D721Med (cell line): ENCODE measurements at regions not wholly inside any gene's neighbourhood (a gene's known extent, or its start where the extent isn't known, plus 50 kb on each side); places are given as distances from the start of the nearest gene placed in this dataset.

Experiments
- DNase-seq: peaks from one replicate; pipeline ENCODE4 v3.0.0; 2011; ENCODE audit warnings: low spot score; ENCODE audit not compliant: insufficient read length
- FAIRE-seq: peaks from 2 replicates; lab custom pipeline; 2011; peaks lifted over from hg19 to GRCh38; lab: Jason Lieb, UNC
- TF ChIP-seq, protein P1 (sequence below): IDR thresholded peaks from 2 replicates; pipeline ENCODE4 v1.5.1; 2012; ENCODE audit warnings: mild to moderate bottlenecking, control low read depth; ENCODE audit not compliant: insufficient read depth; ENCODE audit errors: missing control alignments

DNA sequence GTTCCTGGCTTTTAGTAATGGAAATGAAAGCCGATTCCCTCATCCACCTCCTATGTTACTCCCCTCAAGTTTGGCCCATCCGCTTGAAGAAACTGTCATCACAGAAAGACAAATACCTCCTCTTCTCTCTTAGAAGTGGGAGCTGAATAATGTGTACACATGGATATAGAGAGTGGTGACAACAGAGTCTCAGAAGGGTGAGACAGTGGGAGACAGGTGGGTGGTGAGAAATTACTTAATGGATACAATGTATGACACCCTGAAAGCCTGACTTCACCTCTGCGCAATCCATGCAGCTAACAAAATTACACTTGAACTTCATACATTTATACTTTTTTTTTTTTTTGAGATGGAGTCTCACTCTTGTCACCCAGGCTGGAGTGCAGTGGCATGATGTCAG is 217.5 kb downstream of the SKIDA1 start:
- TF ChIP-seq, protein P1, sequence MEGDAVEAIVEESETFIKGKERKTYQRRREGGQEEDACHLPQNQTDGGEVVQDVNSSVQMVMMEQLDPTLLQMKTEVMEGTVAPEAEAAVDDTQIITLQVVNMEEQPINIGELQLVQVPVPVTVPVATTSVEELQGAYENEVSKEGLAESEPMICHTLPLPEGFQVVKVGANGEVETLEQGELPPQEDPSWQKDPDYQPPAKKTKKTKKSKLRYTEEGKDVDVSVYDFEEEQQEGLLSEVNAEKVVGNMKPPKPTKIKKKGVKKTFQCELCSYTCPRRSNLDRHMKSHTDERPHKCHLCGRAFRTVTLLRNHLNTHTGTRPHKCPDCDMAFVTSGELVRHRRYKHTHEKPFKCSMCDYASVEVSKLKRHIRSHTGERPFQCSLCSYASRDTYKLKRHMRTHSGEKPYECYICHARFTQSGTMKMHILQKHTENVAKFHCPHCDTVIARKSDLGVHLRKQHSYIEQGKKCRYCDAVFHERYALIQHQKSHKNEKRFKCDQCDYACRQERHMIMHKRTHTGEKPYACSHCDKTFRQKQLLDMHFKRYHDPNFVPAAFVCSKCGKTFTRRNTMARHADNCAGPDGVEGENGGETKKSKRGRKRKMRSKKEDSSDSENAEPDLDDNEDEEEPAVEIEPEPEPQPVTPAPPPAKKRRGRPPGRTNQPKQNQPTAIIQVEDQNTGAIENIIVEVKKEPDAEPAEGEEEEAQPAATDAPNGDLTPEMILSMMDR = no peak
- no peak for FAIRE-seq

DNA sequence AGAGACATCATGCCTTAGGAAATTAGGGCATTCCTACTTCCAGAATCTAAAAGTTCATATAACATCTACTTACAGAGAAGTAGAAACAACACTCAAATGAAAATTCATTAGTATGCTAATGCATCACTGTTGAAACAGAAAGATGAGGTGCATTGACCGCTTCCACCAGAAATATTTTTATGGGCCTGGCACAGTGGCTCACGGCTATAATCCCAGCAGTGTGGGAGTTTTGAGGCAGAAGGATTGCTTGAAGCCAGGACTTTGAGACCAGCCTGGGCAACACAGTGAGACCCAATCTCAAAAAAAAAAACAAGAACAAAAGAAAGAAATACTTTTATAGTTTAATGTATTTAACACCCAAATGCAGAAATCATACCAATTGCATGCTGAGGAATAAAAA is 220.9 kb downstream of the SKIDA1 start:
- FAIRE-seq = no peak
- no peak for DNase-seq
- TF ChIP-seq, protein P1 = no peak

More for the DNA sequence above, 217.5 kb downstream of the SKIDA1 start:
- no peak for DNase-seq

DNA sequence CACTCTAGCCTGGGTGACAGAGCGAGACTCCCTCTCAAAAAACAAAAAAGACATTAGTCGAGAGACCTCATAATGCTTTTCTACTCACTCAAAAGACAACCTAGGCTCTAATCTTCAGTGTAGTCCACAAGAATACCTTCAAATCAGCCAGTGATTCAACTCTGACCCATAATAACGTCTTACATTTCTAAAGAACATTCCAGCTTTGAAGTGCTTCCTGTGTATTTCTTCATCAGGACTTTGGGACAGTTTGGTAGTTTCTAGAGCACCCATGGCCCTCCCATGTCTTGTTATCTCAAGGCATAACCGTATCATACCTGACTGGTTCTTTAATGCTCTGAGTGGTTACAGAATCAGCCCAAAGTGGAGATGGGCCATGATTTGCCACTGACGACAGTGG is 221.3 kb downstream of the SKIDA1 start:
- TF ChIP-seq, protein P1 = no peak
- DNase-seq = no peak
- no peak for FAIRE-seq

DNA sequence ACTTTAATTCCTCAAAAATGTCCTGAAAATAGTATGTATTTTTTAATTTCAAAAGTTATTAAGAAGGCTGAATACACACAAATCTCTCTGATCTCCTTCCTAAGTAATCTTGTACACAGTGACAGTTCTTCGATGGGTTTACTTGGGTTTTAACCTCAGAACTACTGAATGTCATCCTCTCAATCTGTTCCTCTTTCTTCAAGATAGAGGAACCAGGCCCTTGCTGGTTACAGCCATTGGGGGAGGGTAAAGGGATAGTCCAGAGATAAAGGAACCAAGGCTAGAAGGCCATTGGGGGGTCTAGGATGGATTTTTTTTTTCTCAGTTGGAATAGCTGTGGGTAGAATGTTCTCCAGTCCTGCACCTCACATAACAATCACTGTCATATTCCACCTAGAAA is 224.9 kb downstream of the SKIDA1 start:
- no peak for DNase-seq
- FAIRE-seq = no peak
- TF ChIP-seq, protein P1 = no peak

DNA sequence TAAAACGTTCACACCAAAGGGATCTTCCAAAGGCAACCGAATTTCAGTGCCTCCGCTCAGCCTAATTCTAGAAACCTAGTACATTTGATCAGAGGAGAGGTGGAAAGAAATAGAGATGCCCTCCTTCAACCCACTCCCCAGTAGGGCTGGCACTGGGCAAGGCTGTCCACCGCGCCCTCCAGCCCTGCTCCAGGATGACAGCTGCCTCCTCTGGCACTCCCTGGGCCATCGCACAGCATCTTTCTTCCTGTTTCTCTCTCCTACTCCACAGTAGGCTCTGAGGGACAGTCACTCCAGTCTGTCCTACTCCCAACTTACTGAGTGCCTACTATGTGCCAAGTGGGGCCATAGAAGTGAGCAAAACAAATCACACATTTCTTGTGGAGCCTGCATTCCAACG is 226.2 kb downstream of the SKIDA1 start:
- TF ChIP-seq, protein P1 = no peak
- DNase-seq (no peak), FAIRE-seq (no peak)

DNA sequence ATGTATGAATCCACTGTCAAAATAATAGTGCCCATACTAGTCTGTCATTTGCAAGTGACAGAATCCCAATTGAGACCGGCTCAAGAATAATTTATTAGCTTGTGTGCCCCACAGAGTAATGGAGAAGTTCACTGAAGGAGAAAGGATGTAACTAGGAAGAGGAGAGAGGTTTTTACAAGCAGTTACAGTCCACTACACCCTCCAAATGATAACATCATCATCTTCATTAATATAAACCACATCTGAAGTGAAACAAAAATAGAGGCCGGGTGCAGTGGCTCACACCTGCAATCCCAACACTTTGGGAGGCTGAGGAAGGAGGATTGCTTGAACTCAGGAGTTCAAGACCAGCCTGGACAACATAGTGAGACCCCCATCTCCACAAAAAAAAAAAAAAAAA is 226.8 kb downstream of the SKIDA1 start:
- TF ChIP-seq, protein P1 = no peak
- no peak for FAIRE-seq

DNA sequence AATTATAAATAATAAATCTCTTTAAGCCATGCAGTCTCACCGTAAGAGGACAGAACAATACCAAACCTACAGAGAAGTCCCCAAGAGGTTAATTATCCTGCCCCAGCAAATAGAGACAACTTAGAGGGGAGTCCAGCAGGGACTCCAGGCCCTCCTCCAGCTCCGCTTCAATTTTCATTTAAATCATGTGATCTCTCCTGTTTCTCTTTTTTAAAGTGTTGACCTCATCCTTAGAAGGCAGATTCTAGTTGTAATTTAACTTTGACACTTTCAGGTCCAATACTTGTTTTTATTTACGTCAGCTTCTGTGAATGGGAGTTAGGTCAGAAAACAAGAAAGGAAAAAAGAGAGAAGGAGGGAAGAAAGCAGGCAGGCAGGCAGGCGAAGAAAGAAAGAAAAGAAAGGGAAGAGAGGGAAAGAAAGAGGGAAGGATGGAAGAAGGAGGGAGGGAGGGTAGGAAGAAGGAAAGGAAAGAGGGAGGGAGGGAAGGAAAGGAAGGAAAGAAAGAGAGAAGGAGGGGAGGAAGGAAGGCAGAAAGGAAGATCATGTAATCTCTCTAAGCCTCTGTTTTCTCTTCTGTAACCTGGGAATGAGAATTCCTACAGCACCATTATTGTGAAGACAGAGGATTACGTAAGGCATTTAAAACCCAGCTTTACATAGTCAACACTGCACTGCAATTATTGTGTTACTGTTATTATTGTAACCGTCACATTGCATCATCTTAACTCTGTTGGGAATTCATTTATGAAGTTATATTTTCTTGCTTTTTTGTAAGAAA is 227.7 kb downstream of the SKIDA1 start:
- FAIRE-seq = no peak
- no peak for DNase-seq
- TF ChIP-seq, protein P1 = no peak

More for the DNA sequence above, 226.8 kb downstream of the SKIDA1 start:
- DNase-seq = no peak
